NCI-H1092 treated with DMSO at 0.1 percent for 48 hours (cell line): ENCODE measurements at regions not wholly inside any gene's neighbourhood (a gene's known extent, or its start where the extent isn't known, plus 50 kb on each side); places are given as distances from the start of the nearest gene placed in this dataset.

Experiments
- DNase-seq: peaks from one replicate; lab custom pipeline; 2025; lab: John Stamatoyannopoulos, UW

DNA sequence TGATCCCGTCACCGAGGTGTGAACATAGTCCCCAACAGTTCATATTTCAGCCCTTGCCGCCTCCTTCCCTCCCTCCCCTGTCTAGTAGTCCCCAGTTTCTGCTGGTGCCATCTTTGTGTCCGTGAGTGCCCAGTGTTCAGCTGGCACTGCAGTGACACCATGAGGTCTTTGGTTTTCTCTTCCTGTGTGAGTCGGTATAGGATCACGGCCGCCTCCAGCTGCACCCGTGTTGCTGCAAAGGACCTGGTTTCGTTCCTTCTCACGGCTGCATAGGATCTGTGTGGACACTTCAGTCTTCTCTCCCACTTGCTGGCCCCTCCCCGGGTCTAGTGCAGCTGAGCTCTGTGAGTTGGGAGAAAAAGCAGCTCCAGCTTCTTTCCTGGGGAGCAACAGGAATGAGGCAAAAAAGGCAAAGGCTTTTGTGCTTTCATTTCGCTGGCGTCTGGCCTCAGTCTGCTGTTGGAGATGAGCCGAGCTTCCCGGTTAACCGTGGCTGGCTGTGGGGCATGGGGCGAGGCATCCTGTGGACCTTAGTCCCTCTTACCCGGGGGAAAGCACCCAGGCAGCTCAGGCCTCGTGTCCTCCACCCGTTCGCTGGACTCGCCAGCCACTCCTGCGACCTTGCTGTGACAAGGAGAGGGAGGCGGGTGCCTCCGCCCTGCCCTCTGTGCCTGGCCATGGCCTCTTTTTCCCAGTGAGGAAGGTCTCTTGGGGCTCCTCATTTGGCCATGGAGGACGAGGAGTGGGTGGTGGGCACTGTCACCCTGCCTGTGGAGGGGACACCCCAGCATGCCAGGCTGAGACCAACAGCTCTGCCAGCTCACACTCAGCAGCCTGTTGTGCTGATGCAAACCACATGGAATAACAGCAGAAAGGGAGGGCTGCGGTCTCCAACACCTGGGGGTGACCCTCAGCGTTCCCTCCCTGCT is 196.5 kb downstream of the TEX29 start:
- peak; percentile 83 for DNase-seq

- DNase-seq: no peak
Observed at GRCh38 chr13:111517641-111518010, 197.2 kb downstream of the TEX29 start.

GRCh38 chr13:111518161-111518792 is 197.8 kb downstream of the TEX29 start:
- DNase-seq: peak; percentile 42

DNA sequence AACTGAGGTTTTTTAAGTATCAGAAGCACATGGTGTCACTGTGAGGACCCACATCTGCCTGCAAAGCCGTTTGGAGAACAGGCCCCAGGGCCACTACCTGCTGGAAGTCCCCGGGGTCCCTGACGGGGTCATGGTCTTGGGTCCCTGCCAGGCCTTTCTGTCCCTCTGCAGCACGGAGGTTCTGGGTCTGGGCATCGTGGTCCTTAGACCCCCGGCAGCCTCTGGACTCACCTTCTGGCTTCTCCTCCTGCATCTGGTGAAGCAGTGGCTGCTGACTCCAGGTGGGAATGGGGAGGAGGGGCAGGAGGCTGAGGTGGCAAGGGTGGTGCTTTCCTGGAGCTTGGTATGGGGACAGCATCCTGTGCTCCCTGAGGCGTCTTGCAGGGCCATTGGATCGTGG is 198.6 kb downstream of the TEX29 start:
- no peak for DNase-seq

DNA sequence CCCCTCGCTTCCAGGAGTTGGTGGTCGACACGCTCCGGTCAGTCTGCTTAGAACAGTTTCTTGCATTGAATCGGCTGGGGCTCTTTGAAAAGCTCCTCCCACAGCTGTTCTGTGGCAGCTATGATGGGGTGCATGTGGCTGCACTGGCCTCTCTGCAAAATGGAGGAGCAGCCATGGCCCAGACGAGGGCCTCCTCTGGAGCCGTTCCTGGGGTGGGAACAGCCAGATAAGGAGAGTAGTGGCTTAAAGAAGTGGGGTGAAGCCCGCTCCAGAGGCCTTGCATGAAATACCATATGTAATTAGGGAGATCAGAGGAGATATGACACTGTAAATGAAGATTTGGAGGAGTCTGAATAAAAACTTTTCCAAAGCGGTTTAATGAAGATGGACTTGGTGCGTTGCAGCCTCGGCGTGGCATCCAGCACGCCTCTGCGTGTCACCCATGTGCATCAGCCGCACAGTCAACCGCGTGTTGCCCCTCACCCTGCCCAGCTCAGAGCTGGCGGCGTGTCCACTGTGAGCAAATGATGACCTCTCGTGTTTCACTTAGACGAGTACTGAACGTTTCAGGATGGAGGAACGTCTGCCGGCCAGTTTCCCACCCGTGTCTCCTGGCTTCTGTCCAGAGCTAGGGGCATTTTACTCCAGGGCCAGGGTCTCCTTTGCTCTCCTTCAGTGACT is 199.2 kb downstream of the TEX29 start:
- no peak for DNase-seq

GRCh38 chr13:111521030-111521429 is 200.6 kb downstream of the TEX29 start:
- no peak for DNase-seq

DNA sequence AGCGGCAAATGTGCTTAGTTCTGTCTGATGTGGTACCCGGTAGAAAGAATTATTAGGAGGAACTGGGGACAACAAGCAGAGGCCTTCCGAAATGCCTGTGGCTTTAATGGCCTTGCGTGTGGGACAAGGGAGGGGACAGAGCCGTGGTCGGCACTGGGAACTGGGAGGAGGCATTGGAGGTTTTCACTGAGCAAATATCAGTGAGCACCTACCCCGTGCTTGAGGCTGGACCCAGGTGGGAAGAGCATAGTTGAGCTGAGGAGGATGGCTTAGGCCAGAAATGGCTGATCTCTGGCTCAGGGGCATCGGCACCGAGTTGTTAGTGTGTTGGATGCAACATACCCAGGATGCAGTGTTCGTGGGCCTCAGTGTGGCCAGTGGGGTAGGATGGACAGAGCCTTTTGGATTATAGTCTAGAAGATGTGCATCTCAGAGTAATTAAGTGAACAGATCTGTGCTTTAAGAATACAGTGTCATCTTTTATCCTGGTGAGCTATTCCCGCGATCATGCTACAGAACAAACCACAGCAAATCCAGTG is 201.3 kb downstream of the TEX29 start:
- DNase-seq: no peak

DNA sequence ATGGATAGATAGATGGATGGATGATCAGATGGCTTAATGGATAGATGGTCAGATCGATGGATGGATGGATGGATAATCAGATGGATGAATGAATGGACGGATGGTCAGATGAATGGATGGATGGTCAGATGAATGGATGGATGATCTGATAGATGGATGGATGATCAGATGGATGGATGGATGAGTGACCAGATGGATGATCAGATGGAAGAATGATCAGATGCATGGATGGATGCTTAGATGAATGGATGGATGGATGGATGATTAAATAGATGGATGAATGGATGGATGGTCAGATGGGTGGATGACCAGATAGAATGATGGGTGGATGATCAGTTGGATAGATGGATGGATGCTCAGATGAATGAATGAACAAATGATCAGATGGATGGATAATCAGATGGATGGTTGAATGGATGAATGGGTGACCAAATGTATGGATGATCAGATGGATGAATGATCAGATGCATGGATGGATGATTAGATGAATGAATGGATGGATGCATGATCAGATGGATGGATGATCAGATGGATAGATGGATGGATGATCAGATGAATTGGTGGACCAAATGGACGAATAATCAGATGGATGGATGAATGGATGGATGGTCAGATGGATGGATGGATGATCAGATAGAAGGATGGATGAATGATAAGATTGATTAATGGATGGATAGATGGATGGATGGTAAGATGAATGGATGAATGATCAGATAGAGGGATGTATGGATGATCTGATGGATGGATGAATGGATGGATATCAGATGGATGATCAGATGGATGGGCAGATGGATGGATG is 205.1 kb downstream of the TEX29 start:
- no peak for DNase-seq

DNA sequence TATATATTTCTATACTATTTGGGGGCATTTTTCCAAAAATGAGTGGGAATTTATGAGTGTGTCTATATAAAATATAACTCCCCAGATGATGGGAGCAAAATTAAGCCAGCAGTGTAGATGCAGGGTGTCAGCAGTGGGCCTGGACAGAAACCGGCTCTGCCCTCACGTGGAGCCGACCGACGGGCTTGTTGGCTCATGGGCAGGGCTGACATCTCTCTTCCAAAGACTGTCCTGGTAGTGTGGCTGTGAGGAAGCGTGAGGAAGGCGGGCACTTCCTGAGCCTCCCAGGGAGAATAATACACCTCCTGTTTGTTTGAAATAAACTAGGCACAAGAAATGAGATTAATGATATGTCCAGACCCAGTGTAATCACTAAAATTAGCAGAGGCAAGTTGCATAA is 206.5 kb downstream of the TEX29 start:
- no peak for DNase-seq

- DNase-seq: no peak
Observed at GRCh38 chr13:111527614-111528229, 207.3 kb downstream of the TEX29 start.

- no peak for DNase-seq
Observed at GRCh38 chr13:111528513-111528912, 208.1 kb downstream of the TEX29 start.

GRCh38 chr13:111530137-111530870 is 209.9 kb downstream of the TEX29 start:
- no peak for DNase-seq

GRCh38 chr13:111531505-111531904 is 211.1 kb downstream of the TEX29 start:
- DNase-seq: peak; percentile 89

DNA sequence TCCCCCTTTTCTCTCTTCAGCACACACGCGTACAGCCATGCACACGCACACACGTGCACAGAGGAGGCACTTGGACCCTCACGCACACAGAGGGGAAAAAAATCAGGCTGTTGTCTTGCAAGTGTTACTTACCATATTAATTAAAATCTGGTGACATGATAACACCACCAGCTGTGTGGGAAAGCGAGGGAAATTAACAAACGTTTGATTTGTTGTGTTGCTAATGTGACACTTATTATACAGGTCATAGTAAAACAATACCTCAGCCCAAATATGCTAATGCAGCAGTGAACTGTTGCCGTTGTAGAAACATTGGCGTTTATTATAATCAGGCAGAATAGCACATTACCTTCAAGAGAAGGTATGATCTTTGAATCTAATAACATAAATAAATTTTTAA is 211.7 kb downstream of the TEX29 start:
- no peak for DNase-seq

GRCh38 chr13:111533900-111534683 is 213.7 kb downstream of the TEX29 start:
- peak; percentile 93 for DNase-seq

DNA sequence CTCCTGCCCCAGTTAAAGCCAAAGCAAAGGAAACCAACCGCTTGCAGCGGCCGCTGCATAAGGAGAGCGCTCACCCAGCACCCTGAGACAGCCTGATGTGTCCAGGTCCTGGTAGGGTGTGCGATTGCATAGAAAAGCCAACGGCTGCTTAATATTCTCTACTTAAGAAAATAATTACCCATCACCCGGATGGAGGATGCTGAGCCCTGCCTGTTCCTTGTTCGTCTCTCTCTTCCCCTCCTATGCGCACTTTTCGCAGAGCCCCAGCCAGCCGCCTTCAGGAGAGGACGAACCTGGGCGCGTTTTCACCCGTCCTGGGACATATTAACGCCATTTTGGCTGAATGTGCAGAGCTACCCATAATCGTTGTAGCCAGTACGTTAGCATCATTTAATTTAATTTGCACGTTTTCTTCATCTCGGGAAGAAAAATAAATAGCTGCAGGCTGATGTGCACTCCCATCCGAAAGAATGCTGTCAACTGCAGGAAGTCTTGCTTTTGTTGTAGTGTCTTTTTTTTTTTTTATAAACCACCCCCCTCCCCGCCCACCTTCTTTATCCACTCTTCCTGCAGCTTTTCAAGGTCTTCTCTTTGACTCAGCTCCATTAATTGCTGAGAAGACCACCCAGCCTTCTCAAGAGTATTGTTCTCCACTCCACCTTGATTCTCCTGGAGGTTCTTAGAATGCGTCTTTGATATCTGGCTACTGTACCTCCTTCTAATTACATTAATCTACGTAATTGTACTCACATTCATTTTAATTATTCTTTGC is 214.5 kb downstream of the TEX29 start:
- DNase-seq: no peak

DNA sequence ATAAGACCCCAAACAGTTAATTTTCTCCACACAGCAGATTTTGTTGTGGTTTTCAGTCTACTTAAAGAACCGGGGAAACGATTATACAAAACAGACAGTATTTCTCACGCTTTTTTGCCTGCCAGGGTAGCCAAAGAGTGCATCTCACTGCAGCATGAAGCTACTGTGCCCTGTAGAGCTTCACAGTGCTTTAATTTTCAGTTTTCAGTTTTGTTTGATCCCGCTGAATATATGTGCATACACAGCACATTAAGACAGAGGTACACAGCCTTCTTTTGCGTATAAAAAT is 215.0 kb downstream of the TEX29 start:
- no peak for DNase-seq

- DNase-seq: no peak
Observed at GRCh38 chr13:111536075-111536642, 215.7 kb downstream of the TEX29 start.
